ENCODE measurements at regions not wholly inside any gene's neighbourhood (a gene's known extent, or its start where the extent isn't known, plus 50 kb on each side); places are given as distances from the start of the nearest gene placed in this dataset.

DNA sequence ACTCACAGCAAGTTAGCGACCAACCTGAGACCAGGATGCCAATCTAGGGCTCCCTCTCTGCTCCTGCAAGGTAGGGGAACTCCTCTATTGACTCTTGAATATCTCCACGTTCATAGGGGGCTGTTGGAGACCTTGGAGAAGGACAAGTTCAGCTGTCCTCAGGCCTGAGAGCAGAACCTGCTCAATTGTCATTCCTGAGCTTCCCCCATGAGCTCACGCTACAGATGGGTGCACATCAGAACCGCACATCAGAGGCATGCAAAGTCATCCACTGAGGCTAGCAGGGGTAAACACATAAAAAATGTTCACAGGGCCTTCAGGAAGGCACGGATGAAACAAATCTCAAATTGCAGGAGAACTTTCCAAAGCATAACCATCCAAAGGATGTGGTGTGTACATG, 168.8 kb upstream of the ZNF507 start:
- no peak for DNase-seq (ENCODE audit: low read depth)

- DNase-seq (ENCODE audit: low read depth) = no peak
Observed at GRCh38 chr19:32177686-32178085, 167.7 kb upstream of the ZNF507 start.

DNA sequence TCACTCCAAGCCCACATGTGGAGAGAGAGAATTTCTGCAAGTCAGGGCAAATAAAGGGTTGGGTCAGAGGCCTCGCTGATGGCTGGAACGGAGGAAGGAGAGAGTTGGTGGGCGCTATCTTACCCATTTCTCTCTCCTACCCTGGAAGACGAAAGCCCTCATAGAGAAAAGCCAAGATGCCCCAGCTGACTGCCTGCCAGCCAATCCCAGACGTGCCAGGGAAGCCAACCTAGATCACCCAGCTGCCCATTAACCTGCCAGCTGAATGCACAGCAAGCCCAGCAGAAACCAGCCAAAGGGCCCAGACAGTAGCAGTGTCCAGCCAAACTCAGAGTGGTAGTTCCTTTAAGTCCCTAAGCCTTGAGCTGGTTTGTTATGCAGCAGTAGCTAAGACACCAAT, 167.0 kb upstream of the ZNF507 start:
- no peak for DNase-seq (ENCODE audit: low read depth)

DNA sequence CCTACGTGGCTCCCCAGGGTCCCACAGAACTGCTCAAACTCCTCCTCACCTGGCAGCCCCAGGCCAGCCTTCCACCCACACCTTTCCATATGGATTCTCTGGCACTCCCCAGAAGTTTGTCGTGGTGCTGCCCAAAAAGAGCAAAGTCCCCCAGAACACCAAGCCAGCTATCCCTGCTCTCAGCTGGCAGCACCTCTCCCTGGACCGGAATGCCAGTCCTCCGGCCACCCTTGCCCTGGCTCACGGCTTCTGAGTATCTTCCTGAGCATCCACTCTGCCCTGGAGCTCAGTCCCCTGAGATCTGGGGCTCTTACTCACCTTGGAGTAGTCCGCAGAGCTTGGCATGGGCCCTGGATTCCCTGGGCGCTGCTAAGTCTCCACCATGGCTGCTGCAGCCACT, 166.5 kb upstream of the ZNF507 start:
- DNase-seq (ENCODE audit: low read depth) = no peak

DNA sequence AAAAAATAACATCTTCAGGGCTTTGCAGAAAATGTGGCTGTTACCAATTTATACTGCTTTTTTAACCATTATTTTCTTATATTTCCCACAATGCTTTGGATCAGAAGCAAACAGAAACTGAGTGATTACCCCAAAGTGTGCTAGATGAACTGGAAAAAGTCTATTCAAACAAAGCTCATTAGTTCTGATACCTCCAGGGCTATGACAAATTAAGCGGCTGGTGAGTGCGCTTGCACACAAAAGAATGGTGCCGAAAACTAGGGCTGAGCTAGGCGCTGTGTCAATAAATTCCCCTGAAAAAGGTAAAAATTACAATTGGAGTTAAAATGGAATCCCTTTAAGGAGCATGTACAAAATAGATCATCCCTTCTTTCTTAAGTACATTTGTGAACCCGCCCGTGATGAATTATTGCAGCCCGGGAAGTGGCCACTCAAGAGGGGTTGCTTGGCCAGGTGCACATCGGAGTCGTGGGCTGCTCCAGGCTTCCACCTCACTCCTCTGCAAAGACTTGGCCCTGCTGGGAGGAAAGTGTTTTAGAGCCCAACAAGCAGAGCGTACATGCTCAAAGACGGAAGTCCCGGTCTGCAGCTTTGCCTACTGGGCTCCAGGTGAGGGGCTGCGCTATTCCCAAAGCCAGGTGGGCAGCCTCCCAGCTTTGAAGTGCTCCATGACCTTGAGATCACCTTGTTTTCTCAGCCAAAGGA, 164.0 kb upstream of the ZNF507 start:
- no peak for DNase-seq (ENCODE audit: low read depth)

- no peak for DNase-seq (ENCODE audit: low read depth)
Observed at GRCh38 chr19:32186542-32187330, 158.7 kb upstream of the ZNF507 start.

DNA sequence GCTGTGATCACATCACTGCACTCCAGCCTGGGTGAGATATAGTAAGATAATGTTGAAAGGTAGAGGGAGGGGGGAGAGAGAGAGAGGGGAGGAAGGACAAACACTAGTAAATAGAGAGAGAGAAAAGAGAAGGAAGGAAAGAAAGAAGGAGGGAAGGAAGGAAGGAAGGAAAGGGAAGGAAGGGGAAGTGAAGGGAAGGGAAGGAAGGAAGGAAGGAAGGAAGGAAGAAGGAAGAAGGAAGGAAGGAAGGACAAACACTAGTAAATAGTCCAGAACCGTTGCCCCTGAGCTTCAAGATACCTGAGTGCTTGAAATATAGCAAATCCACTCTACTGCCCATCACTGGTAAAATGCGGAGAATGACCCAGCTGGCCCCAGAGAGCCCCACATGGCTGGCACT, 156.5 kb upstream of the ZNF507 start:
- no peak for DNase-seq (ENCODE audit: low read depth)

- no peak for DNase-seq (ENCODE audit: low read depth)
Observed at GRCh38 chr19:32189956-32190706, 155.3 kb upstream of the ZNF507 start.

DNA sequence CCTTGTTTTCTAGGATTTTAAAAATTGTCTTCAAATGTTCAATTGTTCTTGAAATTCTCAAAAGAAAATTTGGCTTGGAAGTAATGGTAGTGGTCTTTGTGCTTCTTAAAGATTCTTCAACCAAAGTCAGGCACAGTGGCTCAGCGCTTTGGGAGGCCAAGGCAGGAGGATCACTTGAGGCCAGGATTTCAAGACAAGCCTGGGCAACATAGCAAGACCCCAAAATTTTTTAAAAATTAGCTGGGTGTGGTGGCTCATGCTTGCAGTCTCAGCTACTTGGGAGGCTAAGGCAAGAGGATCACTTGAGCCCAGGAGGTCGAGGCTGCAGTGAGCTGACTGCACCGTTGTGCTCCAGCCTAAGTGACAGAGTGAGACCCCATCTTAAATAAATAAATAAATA, 153.5 kb upstream of the ZNF507 start:
- DNase-seq (ENCODE audit: low read depth) = no peak

DNA sequence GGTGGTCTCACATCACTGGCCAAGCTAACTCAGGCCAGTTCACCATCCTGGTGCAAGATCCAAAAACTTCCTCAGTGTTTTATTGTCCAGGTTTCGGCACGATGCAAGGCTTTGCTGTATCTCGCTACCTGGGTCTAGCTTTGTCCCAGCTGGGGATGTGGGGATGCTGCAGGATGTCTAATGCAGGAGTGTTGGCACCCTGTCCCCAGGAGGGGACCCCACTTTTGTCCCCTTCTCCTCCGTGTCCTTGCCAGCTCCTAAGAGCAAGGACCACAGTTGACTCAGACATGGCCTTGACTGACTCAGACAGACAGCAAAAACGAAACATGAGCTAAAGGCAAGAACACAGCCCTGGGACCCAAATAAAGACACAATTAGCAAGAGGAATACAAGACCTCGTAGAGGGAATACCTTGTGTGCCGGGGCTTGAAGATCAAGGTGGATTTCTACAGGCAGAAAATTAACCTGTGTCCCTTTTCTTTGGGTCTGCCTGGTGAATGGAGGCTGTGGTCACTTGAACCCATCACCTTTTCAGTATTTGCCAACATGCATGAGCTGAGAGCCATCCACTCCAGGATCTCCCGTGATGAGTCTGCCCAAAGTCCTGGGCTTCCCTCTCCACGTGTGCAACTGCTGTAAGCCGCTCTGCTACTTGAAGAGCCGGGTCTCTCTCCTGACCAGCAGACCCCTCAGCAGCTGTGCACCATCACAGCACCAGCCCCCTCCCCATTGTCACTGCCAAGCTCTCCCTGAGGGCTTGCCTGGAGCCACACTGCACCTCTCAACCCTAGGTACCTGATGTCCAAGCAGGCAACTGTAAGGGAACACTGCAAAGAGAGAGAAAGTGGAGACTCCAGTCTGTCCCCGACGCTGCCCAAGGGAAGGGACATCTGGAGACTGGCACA, 149.5 kb upstream of the ZNF507 start:
- no peak for DNase-seq (ENCODE audit: low read depth)

- no peak for DNase-seq (ENCODE audit: low read depth)
Observed at GRCh38 chr19:32196690-32197420, 148.6 kb upstream of the ZNF507 start.

GRCh38 chr19:32197896-32198882, 147.2 kb upstream of the ZNF507 start:
- no peak for DNase-seq (ENCODE audit: low read depth)

GRCh38 chr19:32199501-32200040, 145.8 kb upstream of the ZNF507 start:
- no peak for DNase-seq (ENCODE audit: low read depth)

- DNase-seq (ENCODE audit: low read depth) = no peak
Observed at GRCh38 chr19:32200312-32201038, 144.9 kb upstream of the ZNF507 start.

- DNase-seq (ENCODE audit: low read depth) = no peak
Observed at GRCh38 chr19:32201211-32201610, 144.2 kb upstream of the ZNF507 start.

- no peak for DNase-seq (ENCODE audit: low read depth)
Observed at GRCh38 chr19:32201636-32202051, 143.8 kb upstream of the ZNF507 start.

GRCh38 chr19:32202244-32202643, 143.2 kb upstream of the ZNF507 start:
- DNase-seq (ENCODE audit: low read depth) = no peak

- no peak for DNase-seq (ENCODE audit: low read depth)
Observed at GRCh38 chr19:32203161-32203560, 142.2 kb upstream of the ZNF507 start.

DNA sequence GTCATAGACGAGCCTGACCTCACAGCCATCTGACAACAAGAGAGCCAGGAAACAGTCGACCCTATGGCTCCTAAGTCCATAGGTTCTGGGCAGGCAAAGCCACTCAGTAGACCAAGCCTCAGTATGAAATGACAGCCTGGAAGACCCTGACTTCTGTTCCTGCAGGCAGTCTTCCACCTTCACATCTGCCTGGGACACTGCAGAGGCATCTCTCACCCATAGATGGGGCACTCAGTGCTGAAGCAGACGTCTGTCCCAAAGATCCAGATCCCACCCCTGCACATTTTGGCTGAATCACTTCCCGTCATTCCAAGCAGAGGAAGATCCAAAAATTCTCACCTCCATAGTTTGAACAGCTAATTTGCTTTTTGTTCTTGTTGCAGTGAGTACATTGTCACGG, 139.3 kb upstream of the ZNF507 start:
- DNase-seq (ENCODE audit: low read depth) = no peak

Measured in stromal cell of bone marrow (primary cell).